ENCODE measurements at regions not wholly inside any gene's neighbourhood (a gene's known extent, or its start where the extent isn't known, plus 50 kb on each side); places are given as distances from the start of the nearest gene placed in this dataset.
"Not testable (repeated sequence)": the region's sequence is repeated elsewhere in the genome, so short reads cannot be mapped to it uniquely, and the experiment has no call there.

- TF ChIP-seq, protein P1, sequence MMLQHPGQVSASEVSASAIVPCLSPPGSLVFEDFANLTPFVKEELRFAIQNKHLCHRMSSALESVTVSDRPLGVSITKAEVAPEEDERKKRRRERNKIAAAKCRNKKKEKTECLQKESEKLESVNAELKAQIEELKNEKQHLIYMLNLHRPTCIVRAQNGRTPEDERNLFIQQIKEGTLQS (CRISPR knock-in tag; conservative IDR thresholded peaks at IDR 0.05) = no peak
- TF ChIP-seq MYBL2 (CRISPR knock-in tag; IDR thresholded peaks at IDR 0.05) (no peak), CBFB (CRISPR knock-in tag; IDR thresholded peaks at IDR 0.05; ENCODE audit: low read depth) (no peak), JUN (CRISPR knock-in tag; IDR thresholded peaks at IDR 0.05) (no peak), CREM (CRISPR knock-in tag; IDR thresholded peaks at IDR 0.05) (no peak)
- TF ChIP-seq, protein P2, sequence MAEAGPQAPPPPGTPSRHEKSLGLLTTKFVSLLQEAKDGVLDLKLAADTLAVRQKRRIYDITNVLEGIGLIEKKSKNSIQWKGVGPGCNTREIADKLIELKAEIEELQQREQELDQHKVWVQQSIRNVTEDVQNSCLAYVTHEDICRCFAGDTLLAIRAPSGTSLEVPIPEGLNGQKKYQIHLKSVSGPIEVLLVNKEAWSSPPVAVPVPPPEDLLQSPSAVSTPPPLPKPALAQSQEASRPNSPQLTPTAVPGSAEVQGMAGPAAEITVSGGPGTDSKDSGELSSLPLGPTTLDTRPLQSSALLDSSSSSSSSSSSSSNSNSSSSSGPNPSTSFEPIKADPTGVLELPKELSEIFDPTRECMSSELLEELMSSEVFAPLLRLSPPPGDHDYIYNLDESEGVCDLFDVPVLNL (CRISPR knock-in tag; IDR thresholded peaks at IDR 0.05; ENCODE audit: borderline replicate concordance, low read depth) = no peak
Measured at GRCh38 chrX:83422836-83423235, 85.3 kb upstream of the POU3F4 start (continued).

GRCh38 chrX:83442552-83442951, 65.5 kb upstream of the POU3F4 start:
- H3K9me3 Mint-ChIP-seq = peaks cover 20% of the 10 kb centered on the region
- H3K36me3 Mint-ChIP-seq; ATAC-seq; POLR2A ChIA-PET; H3K27ac Mint-ChIP-seq; H3K27me3 Mint-ChIP-seq (ENCODE audit: low read depth); H3K4me3 Mint-ChIP-seq; CTCF ChIA-PET; DNase-seq (ENCODE audit: low spot score); H3K4me1 Mint-ChIP-seq: not testable (repeated sequence)

GRCh38 chrX:83446355-83446754, 61.7 kb upstream of the POU3F4 start:
- no peaks in the 10 kb centered on the region for H3K4me1 Mint-ChIP-seq
- TF ChIP-seq, protein P3, sequence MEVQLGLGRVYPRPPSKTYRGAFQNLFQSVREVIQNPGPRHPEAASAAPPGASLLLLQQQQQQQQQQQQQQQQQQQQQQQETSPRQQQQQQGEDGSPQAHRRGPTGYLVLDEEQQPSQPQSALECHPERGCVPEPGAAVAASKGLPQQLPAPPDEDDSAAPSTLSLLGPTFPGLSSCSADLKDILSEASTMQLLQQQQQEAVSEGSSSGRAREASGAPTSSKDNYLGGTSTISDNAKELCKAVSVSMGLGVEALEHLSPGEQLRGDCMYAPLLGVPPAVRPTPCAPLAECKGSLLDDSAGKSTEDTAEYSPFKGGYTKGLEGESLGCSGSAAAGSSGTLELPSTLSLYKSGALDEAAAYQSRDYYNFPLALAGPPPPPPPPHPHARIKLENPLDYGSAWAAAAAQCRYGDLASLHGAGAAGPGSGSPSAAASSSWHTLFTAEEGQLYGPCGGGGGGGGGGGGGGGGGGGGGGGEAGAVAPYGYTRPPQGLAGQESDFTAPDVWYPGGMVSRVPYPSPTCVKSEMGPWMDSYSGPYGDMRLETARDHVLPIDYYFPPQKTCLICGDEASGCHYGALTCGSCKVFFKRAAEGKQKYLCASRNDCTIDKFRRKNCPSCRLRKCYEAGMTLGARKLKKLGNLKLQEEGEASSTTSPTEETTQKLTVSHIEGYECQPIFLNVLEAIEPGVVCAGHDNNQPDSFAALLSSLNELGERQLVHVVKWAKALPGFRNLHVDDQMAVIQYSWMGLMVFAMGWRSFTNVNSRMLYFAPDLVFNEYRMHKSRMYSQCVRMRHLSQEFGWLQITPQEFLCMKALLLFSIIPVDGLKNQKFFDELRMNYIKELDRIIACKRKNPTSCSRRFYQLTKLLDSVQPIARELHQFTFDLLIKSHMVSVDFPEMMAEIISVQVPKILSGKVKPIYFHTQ (CRISPR knock-in tag; IDR thresholded peaks at IDR 0.05) = no peak
- TF ChIP-seq NR1H2 (CRISPR knock-in tag; IDR thresholded peaks at IDR 0.05) (no peak), ZNF232 (CRISPR knock-in tag; IDR thresholded peaks at IDR 0.05) (no peak), NR2C2 (CRISPR knock-in tag; IDR thresholded peaks at IDR 0.05) (no peak), STAT6 (CRISPR knock-in tag; conservative IDR thresholded peaks at IDR 0.05; ENCODE audit: low read depth) (no peak), HMGXB4 (CRISPR knock-in tag; IDR thresholded peaks at IDR 0.05) (no peak), MAX (CRISPR knock-in tag; IDR thresholded peaks at IDR 0.05) (no peak)
- TF ChIP-seq, protein P4, sequence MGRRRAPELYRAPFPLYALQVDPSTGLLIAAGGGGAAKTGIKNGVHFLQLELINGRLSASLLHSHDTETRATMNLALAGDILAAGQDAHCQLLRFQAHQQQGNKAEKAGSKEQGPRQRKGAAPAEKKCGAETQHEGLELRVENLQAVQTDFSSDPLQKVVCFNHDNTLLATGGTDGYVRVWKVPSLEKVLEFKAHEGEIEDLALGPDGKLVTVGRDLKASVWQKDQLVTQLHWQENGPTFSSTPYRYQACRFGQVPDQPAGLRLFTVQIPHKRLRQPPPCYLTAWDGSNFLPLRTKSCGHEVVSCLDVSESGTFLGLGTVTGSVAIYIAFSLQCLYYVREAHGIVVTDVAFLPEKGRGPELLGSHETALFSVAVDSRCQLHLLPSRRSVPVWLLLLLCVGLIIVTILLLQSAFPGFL (CRISPR knock-in tag; IDR thresholded peaks at IDR 0.05; ENCODE audit: borderline replicate concordance) = no peak
- TF ChIP-seq, protein P5, sequence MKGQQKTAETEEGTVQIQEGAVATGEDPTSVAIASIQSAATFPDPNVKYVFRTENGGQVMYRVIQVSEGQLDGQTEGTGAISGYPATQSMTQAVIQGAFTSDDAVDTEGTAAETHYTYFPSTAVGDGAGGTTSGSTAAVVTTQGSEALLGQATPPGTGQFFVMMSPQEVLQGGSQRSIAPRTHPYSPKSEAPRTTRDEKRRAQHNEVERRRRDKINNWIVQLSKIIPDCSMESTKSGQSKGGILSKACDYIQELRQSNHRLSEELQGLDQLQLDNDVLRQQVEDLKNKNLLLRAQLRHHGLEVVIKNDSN (CRISPR knock-in tag; IDR thresholded peaks at IDR 0.05) = no peak
- POLR2A ChIA-PET = no interaction called here
- CTCF ChIA-PET = no interaction called here
- DNase-seq (ENCODE audit: low spot score) (no peak), ATAC-seq (no peak)
- no peaks in the 10 kb centered on the region for H3K27me3 Mint-ChIP-seq (ENCODE audit: low read depth)
- H3K27ac Mint-ChIP-seq = no peak overlapping the region
- no peaks in the 10 kb centered on the region for H3K36me3 Mint-ChIP-seq
- no peak overlapping the region for H3K4me3 Mint-ChIP-seq
- H3K9me3 Mint-ChIP-seq = peaks cover 12% of the 10 kb centered on the region

Data from WTC11 (cell line).